Neuronal stem cell (in vitro differentiated cells): ENCODE measurements at regions not wholly inside any gene's neighbourhood (a gene's known extent, or its start where the extent isn't known, plus 50 kb on each side); places are given as distances from the start of the nearest gene placed in this dataset.

ENCODE experiments used
- DNase-seq: peaks from one replicate; pipeline ENCODE4 v3.0.0-alpha.2; 2013; ENCODE audit warnings: low spot score
- H2AFZ ChIP-seq: one replicate; pipeline ENCODE4 v1.6.1; 2013; ENCODE audit warnings: mild to moderate bottlenecking, low read length, inconsistent platforms
- H2AK5ac ChIP-seq: 2 replicates; pipeline ENCODE4 v1.6.1; 2013; ENCODE audit warnings: low read depth, mild to moderate bottlenecking, inconsistent platforms, low read length, moderate library complexity, mixed read lengths
- H2BK120ac ChIP-seq: 2 replicates; pipeline ENCODE4 v1.6.1; 2013; ENCODE audit warnings: low read depth, mild to moderate bottlenecking, inconsistent platforms, low read length, moderate library complexity, mixed read lengths
- H2BK12ac ChIP-seq: one replicate; pipeline ENCODE4 v1.6.1; 2013; ENCODE audit warnings: low read length, inconsistent platforms
- H2BK15ac ChIP-seq: 2 replicates; pipeline ENCODE4 v1.6.1; 2013; ENCODE audit warnings: mild to moderate bottlenecking, low read length, inconsistent platforms, mixed read lengths
- H2BK5ac ChIP-seq: one replicate; pipeline ENCODE4 v1.6.1; 2013; ENCODE audit warnings: inconsistent platforms, mild to moderate bottlenecking, low read length, moderate library complexity
- H3K14ac ChIP-seq: one replicate; pipeline ENCODE4 v1.6.1; 2013; ENCODE audit warnings: low read length, inconsistent platforms
- H3K18ac ChIP-seq: 2 replicates; pipeline ENCODE4 v1.6.1; 2013; ENCODE audit warnings: low read length, inconsistent platforms
- H3K23ac ChIP-seq: 2 replicates; pipeline ENCODE4 v1.6.1; 2013; ENCODE audit warnings: low read depth, mild to moderate bottlenecking, mixed read lengths, low read length, inconsistent platforms; ENCODE audit not compliant: poor library complexity
- H3K27ac ChIP-seq: replicated peaks from 3 replicates; pipeline ENCODE4 v1.5.1; 2013; ENCODE audit warnings: low read length, inconsistent platforms
- H3K27me3 ChIP-seq, 3 experiments: 2 replicates each; pipeline ENCODE4 v1.6.1; 2013; ENCODE audit warnings: low read length in 3 of 3, mild to moderate bottlenecking in 2 of 3, inconsistent platforms in 1 of 3, low read depth in 1 of 3, mixed read lengths in 1 of 3, moderate library complexity in 1 of 3; ENCODE audit not compliant: control insufficient read depth in 3 of 3, insufficient read depth in 3 of 3
- H3K36me3 ChIP-seq, 2 donors: replicated peaks in 1 of 2; 2 replicates each; pipeline ENCODE4 v1.6.1; 2013; ENCODE audit warnings: low read length in 2 of 2; ENCODE audit not compliant: control insufficient read depth in 2 of 2, insufficient read depth in 2 of 2
- H3K4ac ChIP-seq: 2 replicates; pipeline ENCODE4 v1.6.1; 2013; ENCODE audit warnings: inconsistent platforms, mild to moderate bottlenecking, low read length, moderate library complexity
- H3K4me1 ChIP-seq, 2 donors: 1 replicate in 1 of 2; 2 replicates in 1 of 2; pipeline ENCODE4 v1.6.1; 2013; ENCODE audit warnings: low read length in 2 of 2, low read depth in 1 of 2; ENCODE audit not compliant: control insufficient read depth in 2 of 2, insufficient read depth in 1 of 2
- H3K4me2 ChIP-seq: one replicate; pipeline ENCODE4 v1.6.1; 2013; ENCODE audit warnings: mild to moderate bottlenecking, low read length, inconsistent platforms; ENCODE audit not compliant: insufficient read depth, poor library complexity, severe bottlenecking
- H3K4me3 ChIP-seq, 2 donors: 2 replicates each; pipeline ENCODE4 v1.5.1; 2013; ENCODE audit warnings: low read length in 2 of 2, mild to moderate bottlenecking in 2 of 2, inconsistent platforms in 1 of 2, moderate library complexity in 1 of 2
- H3K79me1 ChIP-seq: one replicate; pipeline ENCODE4 v1.6.1; 2013; ENCODE audit warnings: low read depth, mild to moderate bottlenecking, inconsistent platforms, low read length, moderate library complexity
- H3K9ac ChIP-seq: one replicate; pipeline ENCODE4 v1.6.1; 2013; ENCODE audit warnings: mild to moderate bottlenecking, low read depth, low read length, inconsistent platforms; ENCODE audit not compliant: poor library complexity
- H3K9me3 ChIP-seq, 2 donors: replicated peaks in 1 of 2; 2 replicates each; pipeline versions ENCODE3 to v1.6.1; 2013; ENCODE audit warnings: low read length in 2 of 2, mild to moderate bottlenecking in 2 of 2, inconsistent platforms in 1 of 2, low read depth in 1 of 2, mixed read lengths in 1 of 2, moderate library complexity in 1 of 2; ENCODE audit not compliant: control insufficient read depth in 2 of 2, insufficient read depth in 1 of 2
- H4K8ac ChIP-seq: one replicate; pipeline ENCODE4 v1.6.1; 2013; ENCODE audit warnings: low read depth, mild to moderate bottlenecking, inconsistent platforms, low read length, moderate library complexity
- H4K91ac ChIP-seq: one replicate; pipeline ENCODE4 v1.6.1; 2013; ENCODE audit warnings: low read length, low read depth, mild to moderate bottlenecking, inconsistent platforms; ENCODE audit not compliant: poor library complexity
- WGBS, 2 donors: extraction: QIAGEN DNeasy Blood & Tissue Kit; methylation state at CpG; one replicate each; pipeline ENCODE4 v1.1.7; 2013; ENCODE audit warnings: missing lambda C conversion rate in 2 of 2, mixed read lengths in 1 of 2; ENCODE audit not compliant: insufficient read length in 2 of 2, insufficient replicate concordance in 1 of 2; ENCODE audit errors: extremely low coverage in 2 of 2; 5-methylcytosine and 5-hydroxymethylcytosine counted together

DNA sequence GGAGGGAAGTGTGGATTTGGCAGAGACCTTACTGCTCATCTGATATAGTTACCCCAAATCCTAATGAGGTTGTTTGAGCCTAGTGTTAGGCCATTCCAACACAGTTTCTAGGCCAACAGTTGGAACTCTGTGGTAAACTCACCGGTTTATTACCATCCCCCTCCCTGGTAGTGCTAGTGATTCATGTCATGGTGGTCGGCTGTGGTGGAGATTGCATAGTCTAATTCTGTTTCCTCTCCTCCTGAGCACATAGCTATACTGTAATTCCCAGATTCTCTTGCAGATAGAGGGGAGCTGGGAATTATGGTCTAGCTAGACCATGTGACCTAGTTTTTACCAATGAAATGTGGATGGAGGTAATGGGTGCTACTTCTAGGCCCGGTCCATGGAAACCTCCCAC lies 123.7 kb upstream of the KIF26B start:
- no peaks in the 10 kb centered on the region for H3K36me3 ChIP-seq
- no peak overlapping the region for H3K14ac ChIP-seq
- H3K4me3 ChIP-seq = no peak overlapping the region
- no peak overlapping the region for H4K91ac ChIP-seq
- H3K27ac ChIP-seq = no peak overlapping the region
- no peak overlapping the region for H2AFZ ChIP-seq
- no peak overlapping the region for H2BK120ac ChIP-seq
- H3K4me2 ChIP-seq = no peak overlapping the region
- H3K23ac ChIP-seq = no peak overlapping the region
- no peak overlapping the region for H3K18ac ChIP-seq
- H2BK5ac ChIP-seq = no peak overlapping the region
- no peak overlapping the region for H2AK5ac ChIP-seq
- peaks cover 2% of the 10 kb centered on the region for H3K79me1 ChIP-seq
- H3K4me1 ChIP-seq = no peaks in the 10 kb centered on the region
- H3K27me3 ChIP-seq = no peaks in the 10 kb centered on the region
- no peak overlapping the region for H2BK12ac ChIP-seq
- no peak overlapping the region for H3K9ac ChIP-seq
- no peaks in the 10 kb centered on the region for H3K9me3 ChIP-seq
- no peak for DNase-seq
- no peak overlapping the region for H4K8ac ChIP-seq
- no peak overlapping the region for H3K4ac ChIP-seq
- no CpG with 5 or more reads among the region's 3 CpGs for WGBS, 2 donors
- no peak overlapping the region for H2BK15ac ChIP-seq

DNA sequence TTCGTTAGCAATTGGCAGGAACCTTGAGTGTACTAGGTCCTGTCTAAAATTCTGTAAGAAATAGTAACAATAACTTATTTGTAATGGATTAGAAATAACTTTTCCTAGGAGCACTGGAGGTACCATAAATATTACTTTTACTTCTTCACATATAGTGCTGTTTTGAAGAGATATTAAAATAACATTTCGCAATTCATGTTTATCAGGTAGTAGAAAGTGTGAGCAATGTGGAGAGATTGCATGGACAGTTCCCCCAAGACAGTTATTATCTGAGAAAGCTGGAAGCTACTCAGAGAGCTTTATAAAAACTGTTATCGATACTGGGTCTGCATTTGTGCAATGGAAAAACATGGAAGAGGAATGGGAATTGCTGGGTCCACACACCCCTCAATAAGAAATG lies 128.5 kb upstream of the KIF26B start:
- H3K9ac ChIP-seq = no peak overlapping the region
- no peak overlapping the region for H4K8ac ChIP-seq
- H3K4ac ChIP-seq = no peak overlapping the region
- H3K27ac ChIP-seq = no peak overlapping the region
- no peak overlapping the region for H2BK15ac ChIP-seq
- H3K18ac ChIP-seq = no peak overlapping the region
- H2BK120ac ChIP-seq = no peak overlapping the region
- H3K4me2 ChIP-seq = no peak overlapping the region
- no peaks in the 10 kb centered on the region for H3K36me3 ChIP-seq
- H3K27me3 ChIP-seq = no peaks in the 10 kb centered on the region
- no peak overlapping the region for H3K4me3 ChIP-seq
- H3K9me3 ChIP-seq = peaks cover 0 to 3% of the 10 kb centered on the region in 2 donors
- no peak overlapping the region for H4K91ac ChIP-seq
- no CpG with 5 or more reads among the region's 3 CpGs for WGBS, 2 donors
- no peak overlapping the region for H3K23ac ChIP-seq
- DNase-seq = no peak
- H2BK12ac ChIP-seq = no peak overlapping the region
- no peak overlapping the region for H3K14ac ChIP-seq
- H2BK5ac ChIP-seq = no peak overlapping the region
- no peak overlapping the region for H2AFZ ChIP-seq
- H3K4me1 ChIP-seq = no peaks in the 10 kb centered on the region
- peaks cover 2% of the 10 kb centered on the region for H3K79me1 ChIP-seq
- no peak overlapping the region for H2AK5ac ChIP-seq

GRCh38 chr1:245025525-245025924 lies 129.3 kb upstream of the KIF26B start:
- Histone ChIP-seq H2BK15ac (no peak overlapping the region), H3K4me1 (no peaks in the 10 kb centered on the region), H3K4me3 (no peak overlapping the region), H2BK5ac (no peak overlapping the region), H3K9ac (no peak overlapping the region), H2BK12ac (no peak overlapping the region), H3K27ac (no peak overlapping the region), H3K36me3 (no peaks in the 10 kb centered on the region), H3K27me3 (no peaks in the 10 kb centered on the region), H3K4me2 (no peak overlapping the region), H2AK5ac (no peak overlapping the region), H3K79me1 (peaks cover 2% of the 10 kb centered on the region), H2AFZ (no peak overlapping the region), H3K4ac (no peak overlapping the region), H4K8ac (no peak overlapping the region), H2BK120ac (no peak overlapping the region), H3K23ac (no peak overlapping the region), H4K91ac (no peak overlapping the region), H3K9me3 (peaks cover 0 to 3% of the 10 kb centered on the region in 2 donors), H3K18ac (no peak overlapping the region), H3K14ac (no peak overlapping the region)
- DNase-seq = no peak
- WGBS, 2 donors = no CpG with 5 or more reads among the region's 6 CpGs

DNA sequence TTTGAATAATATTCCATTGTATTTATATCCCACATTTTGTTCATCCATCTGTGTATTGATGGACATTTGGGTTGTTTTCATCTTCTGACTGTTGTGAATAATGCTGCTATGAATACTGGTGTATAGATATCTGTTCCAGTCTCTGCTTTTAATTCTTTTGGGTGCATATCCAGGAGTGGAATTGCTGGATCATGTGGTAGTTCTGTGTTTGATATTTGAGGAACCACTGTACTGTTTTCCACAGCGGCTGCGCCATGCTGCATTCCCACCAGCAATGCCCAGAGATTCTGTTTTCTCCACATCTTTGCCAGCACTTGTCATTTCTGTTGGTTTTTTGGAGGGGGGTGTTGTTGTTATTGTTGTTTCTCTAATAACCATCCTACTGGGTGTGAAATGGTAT lies 131.6 kb upstream of the KIF26B start:
- Histone ChIP-seq H2BK5ac (no peak overlapping the region), H3K9ac (no peak overlapping the region), H3K18ac (no peak overlapping the region), H4K91ac (no peak overlapping the region), H3K9me3 (peaks cover 0 to 3% of the 10 kb centered on the region in 2 donors), H2BK12ac (no peak overlapping the region), H2BK120ac (no peak overlapping the region), H3K14ac (no peak overlapping the region), H3K4me1 (peaks cover 7 to 10% of the 10 kb centered on the region in 2 donors), H3K79me1 (peaks cover 2% of the 10 kb centered on the region), H3K27ac (no peak overlapping the region), H3K4ac (no peak overlapping the region), H3K27me3 (no peaks in the 10 kb centered on the region), H2AK5ac (no peak overlapping the region), H2AFZ (no peak overlapping the region), H4K8ac (no peak overlapping the region), H2BK15ac (no peak overlapping the region), H3K36me3 (no peaks in the 10 kb centered on the region), H3K4me3 (no peak overlapping the region), H3K23ac (no peak overlapping the region), H3K4me2 (no peak overlapping the region)
- WGBS, 2 donors = no CpG with 5 or more reads among the region's 2 CpGs
- DNase-seq = no peak
